Smooth muscle cell (in vitro differentiated cells): ENCODE measurements at regions not wholly inside any gene's neighbourhood (a gene's known extent, or its start where the extent isn't known, plus 50 kb on each side); places are given as distances from the start of the nearest gene placed in this dataset.
"Not testable (repeated sequence)": the region's sequence is repeated elsewhere in the genome, so short reads cannot be mapped to it uniquely, and the experiment has no call there.

ENCODE experiments used
- DNase-seq: peaks from one replicate; lab custom pipeline; 2025; ENCODE audit not compliant: unreplicated experiment; lab: John Stamatoyannopoulos, UW
- H2AFZ ChIP-seq: fragments of 200-600 bp; sonication (generic); 2 replicates; pipeline ENCODE4 v1.6.0; 2016; ENCODE audit warnings: antibody characterized with exemption, low read depth, mild to moderate bottlenecking
- H3F3A ChIP-seq: fragments of 200-600 bp; sonication (generic); 2 replicates; pipeline ENCODE4 v1.6.0; 2017; ENCODE audit warnings: antibody characterized with exemption, low read depth
- H3K27ac ChIP-seq: fragments of 200-600 bp; sonication (generic); 2 replicates; pipeline ENCODE4 v1.5.1; 2016; ENCODE audit warnings: low read depth, mild to moderate bottlenecking
- H3K27me3 ChIP-seq: fragments of 200-600 bp; sonication (generic); 2 replicates; pipeline ENCODE4 v1.6.1; 2016; ENCODE audit warnings: low read depth, mild to moderate bottlenecking
- H3K36me3 ChIP-seq: fragments of 200-600 bp; sonication (generic); 2 replicates; pipeline ENCODE4 v1.5.1; 2016; ENCODE audit warnings: low read depth
- H3K4me1 ChIP-seq: fragments of 200-600 bp; sonication (generic); 2 replicates; pipeline ENCODE4 v1.5.1; 2016; ENCODE audit warnings: low read depth
- H3K4me2 ChIP-seq: fragments of 200-600 bp; sonication (generic); 2 replicates; pipeline ENCODE4 v1.6.0; 2016; ENCODE audit warnings: mild to moderate bottlenecking
- H3K4me3 ChIP-seq: fragments of 200-600 bp; sonication (generic); 2 replicates; pipeline ENCODE4 v1.5.1; 2016; ENCODE audit warnings: mild to moderate bottlenecking
- H3K79me2 ChIP-seq: fragments of 200-600 bp; sonication (generic); 2 replicates; pipeline ENCODE4 v1.6.0; 2016; ENCODE audit warnings: low read depth, mild to moderate bottlenecking
- H3K9ac ChIP-seq: fragments of 200-600 bp; sonication (generic); 2 replicates; pipeline ENCODE4 v1.6.0; 2016; ENCODE audit warnings: low read depth
- H3K9me3 ChIP-seq: fragments of 200-600 bp; sonication (generic); replicated peaks from 2 replicates; pipeline ENCODE4 v1.5.1; 2016; ENCODE audit warnings: low read depth
- H4K20me1 ChIP-seq: fragments of 200-600 bp; sonication (generic); 2 replicates; pipeline ENCODE4 v1.6.0; 2016; ENCODE audit warnings: low read depth
- CTCF ChIP-seq: fragments of 200-600 bp; sonication (generic); IDR thresholded peaks from 2 replicates; pipeline ENCODE4 v1.5.1; 2017; ENCODE audit warnings: borderline replicate concordance, mild to moderate bottlenecking, antibody characterized with exemption; ENCODE audit not compliant: insufficient read depth, poor library complexity, severe bottlenecking
- WGBS: methylation state at CpG from one replicate; pipeline ENCODE4 v1.1.7; 2016; ENCODE audit warnings: low lambda C conversion rate; 5-methylcytosine and 5-hydroxymethylcytosine counted together

GRCh38 chrX:150100261-150100660 is 162.0 kb upstream of the EOLA2 start:
- TF ChIP-seq CTCF = no peak
- Histone ChIP-seq H3K9ac (no peak overlapping the region), H3K4me2 (no peak overlapping the region), H3K27me3 (no peaks in the 10 kb centered on the region), H3K9me3 (no peaks in the 10 kb centered on the region), H3K79me2 (no peaks in the 10 kb centered on the region), H3K4me1 (no peaks in the 10 kb centered on the region), H2AFZ (no peak overlapping the region), H3K36me3 (no peaks in the 10 kb centered on the region), H3K4me3 (no peak overlapping the region), H4K20me1 (no peaks in the 10 kb centered on the region), H3F3A (no peaks in the 10 kb centered on the region), H3K27ac (no peak overlapping the region)
- 59% methylated on average over 3 of the region's 3 CpGs for WGBS
- DNase-seq = no peak

DNA sequence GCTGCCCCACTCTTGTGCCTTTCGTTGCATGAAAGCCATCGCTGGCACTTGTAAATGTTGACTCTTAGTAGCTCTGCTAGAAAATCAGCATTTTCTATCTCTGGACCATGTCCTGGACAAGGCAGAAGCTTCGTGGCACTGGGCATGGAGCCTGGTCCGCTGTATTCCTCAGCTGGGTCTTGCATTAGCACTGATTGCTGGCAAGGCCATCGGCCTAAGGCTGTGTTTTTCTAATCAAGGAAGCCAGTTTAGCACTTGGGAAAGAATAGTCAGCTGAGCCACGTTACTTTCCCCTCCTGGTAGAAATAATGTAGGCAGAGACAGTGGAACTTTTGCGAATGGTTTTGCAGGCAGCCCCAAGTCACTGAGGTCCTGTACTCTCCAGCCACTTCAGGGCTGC is 180.2 kb upstream of the EOLA2 start:
- no peaks in the 10 kb centered on the region for H3K27me3 ChIP-seq
- H2AFZ ChIP-seq = no peak overlapping the region
- no peaks in the 10 kb centered on the region for H4K20me1 ChIP-seq
- H3K79me2 ChIP-seq = no peaks in the 10 kb centered on the region
- H3K27ac ChIP-seq = no peak overlapping the region
- H3K9me3 ChIP-seq = no peaks in the 10 kb centered on the region
- H3K4me1 ChIP-seq = no peaks in the 10 kb centered on the region
- H3K36me3 ChIP-seq = no peaks in the 10 kb centered on the region
- no peak overlapping the region for H3K4me2 ChIP-seq
- WGBS = 71% methylated on average over 7 of the region's 7 CpGs
- no peak overlapping the region for H3K4me3 ChIP-seq
- TF ChIP-seq CTCF = no peak
- no peak for DNase-seq
- H3K9ac ChIP-seq = no peak overlapping the region
- H3F3A ChIP-seq = no peaks in the 10 kb centered on the region

- no peak for DNase-seq
- TF ChIP-seq CTCF = no peak
- H3K9me3 ChIP-seq = no peaks in the 10 kb centered on the region
- H3K9ac ChIP-seq = no peak overlapping the region
- no peak overlapping the region for H3K4me2 ChIP-seq
- H2AFZ ChIP-seq = no peak overlapping the region
- H3K4me1 ChIP-seq = no peaks in the 10 kb centered on the region
- no peaks in the 10 kb centered on the region for H3K79me2 ChIP-seq
- H3K27me3 ChIP-seq = no peaks in the 10 kb centered on the region
- no peak overlapping the region for H3K4me3 ChIP-seq
- H3F3A ChIP-seq = no peaks in the 10 kb centered on the region
- 58% methylated on average over 2 of the region's 2 CpGs for WGBS
- no peak overlapping the region for H3K27ac ChIP-seq
- no peaks in the 10 kb centered on the region for H4K20me1 ChIP-seq
- no peaks in the 10 kb centered on the region for H3K36me3 ChIP-seq
Measured at GRCh38 chrX:150119323-150119722, 181.0 kb upstream of the EOLA2 start.

DNA sequence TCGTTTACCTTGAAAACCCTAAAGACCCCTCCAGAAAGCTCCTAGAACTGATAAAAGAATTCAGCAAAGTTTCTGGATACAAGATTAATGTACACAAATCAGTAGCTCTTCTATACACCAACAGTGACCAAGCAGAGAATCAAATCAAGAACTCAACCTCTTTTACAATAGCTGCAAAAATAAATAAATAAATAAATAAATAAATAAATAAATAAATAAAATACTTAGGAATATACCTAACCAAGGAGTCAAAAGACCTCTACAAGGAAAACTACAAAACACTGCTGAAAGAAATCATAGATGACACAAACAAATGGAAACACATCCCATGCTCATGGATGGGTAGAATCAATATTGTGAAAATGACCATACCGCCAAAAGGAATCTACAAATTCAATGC is 186.8 kb upstream of the EOLA2 start:
- not testable (repeated sequence) for H3K4me1 ChIP-seq, H3K79me2 ChIP-seq, H3K4me3 ChIP-seq, H3K27ac ChIP-seq, H3K9me3 ChIP-seq, H2AFZ ChIP-seq, H3K9ac ChIP-seq, H3K4me2 ChIP-seq, H3K27me3 ChIP-seq, H3F3A ChIP-seq, H3K36me3 ChIP-seq, DNase-seq, H4K20me1 ChIP-seq
- 82% methylated on average over 2 of the region's 2 CpGs for WGBS
